SK-N-SH treated with all-trans-retinoic acid at 6 μM for 48 hours (cell line): ENCODE measurements at regions not wholly inside any gene's neighbourhood (a gene's known extent, or its start where the extent isn't known, plus 50 kb on each side); places are given as distances from the start of the nearest gene placed in this dataset.

Source experiments
- ATAC-seq: fragments of 200-7000 bp; cut with Tn5 transposase; 3 replicates; pipeline ENCODE4 v1.9.1; 2020; ENCODE audit warnings: mild to moderate bottlenecking, moderate library complexity
- ARNTL ChIP-seq: fragments of 450-650 bp; formaldehyde crosslinking; IDR thresholded peaks from 2 replicates; pipeline ENCODE4 v1.5.0; 2020; ENCODE audit warnings: low read depth, mild to moderate bottlenecking, moderate library complexity, borderline replicate concordance
- BACH2 ChIP-seq: fragments of 250-450 bp; sonication (Bioruptor Pico); IDR thresholded peaks from 2 replicates; pipeline ENCODE4 v1.9.0; 2021; ENCODE audit warnings: mild to moderate bottlenecking, borderline replicate concordance
- CSDC2 ChIP-seq: fragments of 250-450 bp; sonication (Bioruptor Pico); IDR thresholded peaks from 2 replicates; pipeline ENCODE4 v1.5.0; 2020; ENCODE audit warnings: mild to moderate bottlenecking, moderate library complexity
- ESRRG ChIP-seq: fragments of 250-450 bp; sonication (Bioruptor Pico); IDR thresholded peaks from 2 replicates; pipeline ENCODE4 v1.6.1; 2021; ENCODE audit warnings: mild to moderate bottlenecking
- GLIS3 ChIP-seq: fragments of 250-450 bp; sonication (Bioruptor Pico); IDR thresholded peaks from 2 replicates; pipeline ENCODE4 v1.5.0; 2020; ENCODE audit warnings: mild to moderate bottlenecking, moderate library complexity
- ISL1 ChIP-seq: fragments of 250-450 bp; sonication (Bioruptor Pico); IDR thresholded peaks from 2 replicates; pipeline ENCODE4 v2.1.2; 2022; ENCODE audit warnings: mild to moderate bottlenecking, moderate library complexity
- OSR1 ChIP-seq: fragments of 250-450 bp; sonication (Bioruptor Pico); IDR thresholded peaks from 2 replicates; pipeline ENCODE4 v1.8.0; 2022; ENCODE audit warnings: moderate library complexity, mild to moderate bottlenecking, inconsistent platforms
- PPARA ChIP-seq: fragments of 250-450 bp; sonication (Bioruptor Pico); IDR thresholded peaks from 2 replicates; pipeline ENCODE4 v1.5.0; 2020; ENCODE audit warnings: mild to moderate bottlenecking, borderline replicate concordance
- RARB ChIP-seq: fragments of 250-450 bp; sonication (Bioruptor Pico); IDR thresholded peaks from 2 replicates; pipeline ENCODE4 v1.8.0; 2021; ENCODE audit warnings: mild to moderate bottlenecking, moderate library complexity
- SNAI2 ChIP-seq: fragments of 250-450 bp; sonication (Bioruptor Pico); IDR thresholded peaks from 2 replicates; pipeline ENCODE4 v1.5.0; 2020; ENCODE audit warnings: mild to moderate bottlenecking, moderate library complexity
- TCF4 ChIP-seq: fragments of 250-450 bp; sonication (Bioruptor Pico); IDR thresholded peaks from 2 replicates; pipeline ENCODE4 v1.8.0; 2021; ENCODE audit warnings: mild to moderate bottlenecking, moderate library complexity, borderline replicate concordance
- TOX ChIP-seq: fragments of 250-450 bp; sonication (Bioruptor Pico); IDR thresholded peaks from 2 replicates; pipeline ENCODE4 v1.8.0; 2021; ENCODE audit warnings: mild to moderate bottlenecking, moderate library complexity, borderline replicate concordance
- ZC3H10 ChIP-seq: fragments of 250-450 bp; sonication (Bioruptor Pico); IDR thresholded peaks from 2 replicates; pipeline ENCODE4 v1.5.1; 2021; ENCODE audit warnings: mild to moderate bottlenecking, moderate library complexity
- ZFP3 ChIP-seq: fragments of 250-450 bp; sonication (Bioruptor Pico); IDR thresholded peaks from 2 replicates; pipeline ENCODE4 v1.5.0; 2020; ENCODE audit warnings: mild to moderate bottlenecking, moderate library complexity
- ZFP30 ChIP-seq: fragments of 450-650 bp; formaldehyde crosslinking; IDR thresholded peaks from 2 replicates; pipeline ENCODE4 v1.5.0; 2022; ENCODE audit warnings: mild to moderate bottlenecking, moderate library complexity
- ZNF565 ChIP-seq: fragments of 450-650 bp; formaldehyde crosslinking; conservative IDR thresholded peaks from 2 replicates; pipeline ENCODE4 v1.5.0; 2020; ENCODE audit warnings: low read depth, mild to moderate bottlenecking, moderate library complexity
- ZNF8 ChIP-seq: fragments of 450-650 bp; formaldehyde crosslinking; IDR thresholded peaks from 2 replicates; pipeline ENCODE4 v1.5.0; 2020; ENCODE audit warnings: mild to moderate bottlenecking, moderate library complexity
- TF ChIP-seq, protein P1 (sequence below): fragments of 250-450 bp; sonication (Bioruptor Pico); IDR thresholded peaks from 2 replicates; pipeline ENCODE4 v1.5.1; 2020; ENCODE audit warnings: low read depth, mild to moderate bottlenecking, moderate library complexity
- TF ChIP-seq, protein P2 (sequence below): fragments of 250-450 bp; sonication (Bioruptor Pico); IDR thresholded peaks from 2 replicates; pipeline ENCODE4 v1.5.0; 2020; ENCODE audit warnings: mild to moderate bottlenecking, moderate library complexity
- TF ChIP-seq, protein P3 (sequence below): fragments of 250-450 bp; sonication (Bioruptor Pico); IDR thresholded peaks from 2 replicates; pipeline ENCODE4 v1.5.1; 2021; ENCODE audit warnings: mild to moderate bottlenecking, moderate library complexity

DNA sequence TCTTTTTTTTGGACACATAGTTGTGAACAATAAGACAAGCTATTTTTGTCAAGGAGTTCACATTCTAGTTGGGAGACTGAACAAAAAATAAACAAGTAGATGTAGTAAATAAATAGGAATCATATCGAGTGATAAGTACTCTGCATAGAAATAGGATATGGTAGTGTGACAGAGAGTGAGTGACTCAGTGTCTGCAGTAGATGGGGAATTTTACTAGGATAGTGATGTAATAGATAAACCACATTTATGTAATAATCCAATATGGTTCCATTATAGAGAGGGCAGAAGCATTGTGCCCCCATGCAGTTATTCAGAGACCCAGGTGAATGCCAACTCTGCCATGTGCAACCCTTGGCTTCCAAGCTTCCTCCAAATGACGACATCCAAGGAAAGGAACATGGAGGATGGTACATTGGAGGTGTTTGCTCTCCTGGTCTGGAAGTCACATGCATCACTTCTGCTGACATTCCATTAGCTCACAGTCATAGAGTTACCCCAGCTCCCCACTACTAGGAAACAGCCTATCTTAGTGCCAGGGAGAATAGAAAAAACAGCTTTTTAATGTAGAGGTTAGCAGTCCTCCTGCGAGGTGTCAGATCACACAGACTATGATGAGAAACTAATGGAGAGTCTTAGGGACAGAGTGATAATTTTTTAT is 595.4 kb downstream of the NYAP2 start:
- ATAC-seq, result peak; percentile 45

DNA sequence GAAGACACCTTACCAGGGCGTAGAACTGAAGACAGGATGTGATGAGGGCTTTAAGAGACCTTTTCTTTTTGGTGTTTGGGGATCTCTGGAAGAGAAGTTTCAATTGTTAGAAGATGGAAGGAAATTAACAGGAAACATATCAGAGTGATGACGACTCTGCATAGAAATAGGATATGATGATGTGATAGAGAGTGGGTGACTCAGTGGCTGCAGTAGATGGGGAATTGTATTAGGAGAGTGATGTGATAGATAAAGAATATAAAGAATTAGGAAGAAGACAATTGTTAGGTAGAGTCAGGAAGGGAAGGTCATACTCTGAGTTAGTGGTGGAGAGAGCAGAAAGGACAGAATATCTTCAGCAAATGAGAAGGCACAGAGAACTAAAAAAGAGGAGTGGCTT is 593.9 kb downstream of the NYAP2 start:
- ATAC-seq, result peak; percentile 79
- TF ChIP-seq RARB, result no peak
- TF ChIP-seq SNAI2, result no peak
- no peak for TF ChIP-seq BACH2 (CRISPR knock-in tag)
- no peak for TF ChIP-seq OSR1 (CRISPR knock-in tag)
- TF ChIP-seq ZFP30 (CRISPR knock-in tag), result no peak
- TF ChIP-seq, protein P1, sequence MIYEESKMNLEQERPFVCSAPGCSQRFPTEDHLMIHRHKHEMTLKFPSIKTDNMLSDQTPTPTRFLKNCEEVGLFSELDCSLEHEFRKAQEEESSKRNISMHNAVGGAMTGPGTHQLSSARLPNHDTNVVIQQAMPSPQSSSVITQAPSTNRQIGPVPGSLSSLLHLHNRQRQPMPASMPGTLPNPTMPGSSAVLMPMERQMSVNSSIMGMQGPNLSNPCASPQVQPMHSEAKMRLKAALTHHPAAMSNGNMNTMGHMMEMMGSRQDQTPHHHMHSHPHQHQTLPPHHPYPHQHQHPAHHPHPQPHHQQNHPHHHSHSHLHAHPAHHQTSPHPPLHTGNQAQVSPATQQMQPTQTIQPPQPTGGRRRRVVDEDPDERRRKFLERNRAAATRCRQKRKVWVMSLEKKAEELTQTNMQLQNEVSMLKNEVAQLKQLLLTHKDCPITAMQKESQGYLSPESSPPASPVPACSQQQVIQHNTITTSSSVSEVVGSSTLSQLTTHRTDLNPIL, result no peak
- no peak for TF ChIP-seq CSDC2
- no peak for TF ChIP-seq ZNF8 (CRISPR knock-in tag)
- TF ChIP-seq, protein P2, sequence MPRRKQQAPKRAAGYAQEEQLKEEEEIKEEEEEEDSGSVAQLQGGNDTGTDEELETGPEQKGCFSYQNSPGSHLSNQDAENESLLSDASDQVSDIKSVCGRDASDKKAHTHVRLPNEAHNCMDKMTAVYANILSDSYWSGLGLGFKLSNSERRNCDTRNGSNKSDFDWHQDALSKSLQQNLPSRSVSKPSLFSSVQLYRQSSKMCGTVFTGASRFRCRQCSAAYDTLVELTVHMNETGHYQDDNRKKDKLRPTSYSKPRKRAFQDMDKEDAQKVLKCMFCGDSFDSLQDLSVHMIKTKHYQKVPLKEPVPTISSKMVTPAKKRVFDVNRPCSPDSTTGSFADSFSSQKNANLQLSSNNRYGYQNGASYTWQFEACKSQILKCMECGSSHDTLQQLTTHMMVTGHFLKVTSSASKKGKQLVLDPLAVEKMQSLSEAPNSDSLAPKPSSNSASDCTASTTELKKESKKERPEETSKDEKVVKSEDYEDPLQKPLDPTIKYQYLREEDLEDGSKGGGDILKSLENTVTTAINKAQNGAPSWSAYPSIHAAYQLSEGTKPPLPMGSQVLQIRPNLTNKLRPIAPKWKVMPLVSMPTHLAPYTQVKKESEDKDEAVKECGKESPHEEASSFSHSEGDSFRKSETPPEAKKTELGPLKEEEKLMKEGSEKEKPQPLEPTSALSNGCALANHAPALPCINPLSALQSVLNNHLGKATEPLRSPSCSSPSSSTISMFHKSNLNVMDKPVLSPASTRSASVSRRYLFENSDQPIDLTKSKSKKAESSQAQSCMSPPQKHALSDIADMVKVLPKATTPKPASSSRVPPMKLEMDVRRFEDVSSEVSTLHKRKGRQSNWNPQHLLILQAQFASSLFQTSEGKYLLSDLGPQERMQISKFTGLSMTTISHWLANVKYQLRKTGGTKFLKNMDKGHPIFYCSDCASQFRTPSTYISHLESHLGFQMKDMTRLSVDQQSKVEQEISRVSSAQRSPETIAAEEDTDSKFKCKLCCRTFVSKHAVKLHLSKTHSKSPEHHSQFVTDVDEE (CRISPR knock-in tag), result no peak
- TF ChIP-seq, protein P3, sequence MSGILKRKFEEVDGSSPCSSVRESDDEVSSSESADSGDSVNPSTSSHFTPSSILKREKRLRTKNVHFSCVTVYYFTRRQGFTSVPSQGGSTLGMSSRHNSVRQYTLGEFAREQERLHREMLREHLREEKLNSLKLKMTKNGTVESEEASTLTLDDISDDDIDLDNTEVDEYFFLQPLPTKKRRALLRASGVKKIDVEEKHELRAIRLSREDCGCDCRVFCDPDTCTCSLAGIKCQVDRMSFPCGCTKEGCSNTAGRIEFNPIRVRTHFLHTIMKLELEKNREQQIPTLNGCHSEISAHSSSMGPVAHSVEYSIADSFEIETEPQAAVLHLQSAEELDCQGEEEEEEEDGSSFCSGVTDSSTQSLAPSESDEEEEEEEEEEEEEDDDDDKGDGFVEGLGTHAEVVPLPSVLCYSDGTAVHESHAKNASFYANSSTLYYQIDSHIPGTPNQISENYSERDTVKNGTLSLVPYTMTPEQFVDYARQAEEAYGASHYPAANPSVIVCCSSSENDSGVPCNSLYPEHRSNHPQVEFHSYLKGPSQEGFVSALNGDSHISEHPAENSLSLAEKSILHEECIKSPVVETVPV (CRISPR knock-in tag), result no peak
- no peak for TF ChIP-seq ZNF565 (CRISPR knock-in tag)
- TF ChIP-seq TCF4 (CRISPR knock-in tag), result no peak
- TF ChIP-seq ZC3H10, result no peak

More for the DNA sequence above, 595.4 kb downstream of the NYAP2 start:
- TF ChIP-seq, protein P3 (CRISPR knock-in tag), result no peak
- TF ChIP-seq ISL1, result no peak
- TF ChIP-seq ZNF8 (CRISPR knock-in tag), result no peak
- no peak for TF ChIP-seq ZFP30 (CRISPR knock-in tag)
- no peak for TF ChIP-seq ARNTL (CRISPR knock-in tag)
- TF ChIP-seq CSDC2, result no peak
- no peak for TF ChIP-seq ZFP3 (CRISPR knock-in tag)
- TF ChIP-seq TOX (CRISPR knock-in tag), result no peak
- TF ChIP-seq PPARA (CRISPR knock-in tag), result no peak
- TF ChIP-seq, all 23 proteins: peak for 0

DNA sequence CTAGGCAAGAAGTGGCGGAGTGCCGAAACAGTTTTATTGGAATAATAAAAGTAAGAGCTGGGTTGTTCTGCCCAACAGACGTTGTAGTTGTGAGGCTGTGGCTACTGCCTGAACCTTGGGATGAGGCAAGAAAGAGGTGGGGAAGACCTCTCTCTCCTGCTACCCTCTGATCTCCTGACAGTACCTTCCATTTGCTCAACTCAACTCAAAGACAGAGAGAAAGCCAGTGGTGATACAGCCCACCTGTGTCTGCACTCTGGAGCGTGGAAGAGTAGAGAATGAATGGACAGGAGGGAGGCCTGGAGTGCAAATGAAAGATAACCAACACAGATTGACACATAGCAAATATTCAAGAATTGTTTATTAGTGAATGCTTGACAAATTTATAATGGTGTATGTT is 590.3 kb downstream of the NYAP2 start:
- TF ChIP-seq BACH2 (CRISPR knock-in tag) (no peak), ZFP3 (CRISPR knock-in tag) (no peak), GLIS3 (CRISPR knock-in tag) (no peak), ZNF8 (CRISPR knock-in tag) (no peak), ESRRG (CRISPR knock-in tag) (no peak), PPARA (CRISPR knock-in tag) (no peak), SNAI2 (no peak)
- TF ChIP-seq, protein P2 (CRISPR knock-in tag), result no peak
- no peak for ATAC-seq
